ENCODE measurements at regions not wholly inside any gene's neighbourhood (a gene's known extent, or its start where the extent isn't known, plus 50 kb on each side); places are given as distances from the start of the nearest gene placed in this dataset.

DNA sequence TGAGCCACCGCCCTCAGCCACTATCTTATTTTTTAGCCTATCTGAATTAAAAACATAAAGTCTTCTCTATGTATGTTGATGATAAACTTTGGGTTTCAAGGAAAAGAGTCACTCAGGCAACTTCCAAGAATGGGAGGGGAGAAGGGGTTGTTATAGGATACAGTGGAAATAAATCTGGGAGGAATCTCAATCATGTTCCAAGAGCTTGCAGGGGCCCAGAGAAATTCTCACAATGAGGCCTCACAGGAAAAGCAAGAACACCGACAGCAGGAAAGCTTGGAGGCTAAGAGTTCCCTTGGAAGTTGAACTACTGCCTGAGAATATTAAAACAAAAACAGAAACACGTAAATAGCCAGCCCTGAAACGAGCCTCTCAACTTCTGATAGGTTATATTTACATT is 384.6 kb upstream of the IGFBP7 start:
- no peak for DNase-seq (ENCODE audit: low spot score)

DNA sequence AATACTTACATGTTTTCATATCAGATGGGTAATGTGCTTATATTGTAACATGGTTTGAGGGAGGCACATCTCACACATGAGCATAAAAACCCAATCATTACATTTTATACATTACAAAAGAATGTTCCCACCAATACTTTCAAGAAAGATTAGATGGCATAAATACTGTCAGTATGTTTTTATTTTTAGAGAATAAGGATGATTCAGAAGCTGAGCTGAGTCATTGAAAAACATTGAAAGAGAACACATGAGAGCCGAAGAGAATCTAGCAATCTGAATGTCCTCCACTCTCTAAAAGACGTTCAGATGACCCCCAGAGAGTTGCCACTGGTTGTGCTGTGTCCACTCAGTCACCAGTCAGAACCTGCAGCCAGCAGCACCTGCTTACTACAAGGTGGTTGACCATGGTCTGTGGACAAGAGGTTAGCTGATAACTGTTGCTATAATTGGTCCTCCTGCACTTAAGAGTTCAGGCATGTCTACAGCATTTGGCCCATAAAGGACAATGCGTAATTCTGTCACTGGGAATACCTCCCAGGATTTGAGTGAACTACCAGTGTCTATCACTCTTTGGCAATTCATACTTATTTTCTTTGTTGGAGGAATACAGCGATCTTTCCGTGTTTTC is 382.2 kb upstream of the IGFBP7 start:
- no peak for DNase-seq (ENCODE audit: low spot score)

DNA sequence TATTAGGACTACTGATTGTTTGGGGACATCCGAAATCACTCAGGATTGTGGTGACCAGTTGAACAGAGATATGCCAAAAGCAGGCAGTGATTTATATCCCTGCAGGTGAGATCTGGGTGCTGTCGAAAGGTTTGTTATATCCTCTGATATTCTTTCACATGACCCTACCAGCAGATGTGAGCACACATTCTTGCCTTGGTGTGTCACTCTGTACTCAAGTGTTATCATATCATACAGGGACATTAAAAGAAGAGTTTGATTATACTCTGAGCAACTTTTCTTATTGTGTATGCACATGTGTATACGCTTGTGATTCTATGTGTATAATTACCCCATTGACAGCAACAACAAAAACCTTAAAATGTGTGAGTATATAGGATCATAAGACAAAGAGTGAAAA is 381.2 kb upstream of the IGFBP7 start:
- DNase-seq (ENCODE audit: low spot score), result no peak

DNA sequence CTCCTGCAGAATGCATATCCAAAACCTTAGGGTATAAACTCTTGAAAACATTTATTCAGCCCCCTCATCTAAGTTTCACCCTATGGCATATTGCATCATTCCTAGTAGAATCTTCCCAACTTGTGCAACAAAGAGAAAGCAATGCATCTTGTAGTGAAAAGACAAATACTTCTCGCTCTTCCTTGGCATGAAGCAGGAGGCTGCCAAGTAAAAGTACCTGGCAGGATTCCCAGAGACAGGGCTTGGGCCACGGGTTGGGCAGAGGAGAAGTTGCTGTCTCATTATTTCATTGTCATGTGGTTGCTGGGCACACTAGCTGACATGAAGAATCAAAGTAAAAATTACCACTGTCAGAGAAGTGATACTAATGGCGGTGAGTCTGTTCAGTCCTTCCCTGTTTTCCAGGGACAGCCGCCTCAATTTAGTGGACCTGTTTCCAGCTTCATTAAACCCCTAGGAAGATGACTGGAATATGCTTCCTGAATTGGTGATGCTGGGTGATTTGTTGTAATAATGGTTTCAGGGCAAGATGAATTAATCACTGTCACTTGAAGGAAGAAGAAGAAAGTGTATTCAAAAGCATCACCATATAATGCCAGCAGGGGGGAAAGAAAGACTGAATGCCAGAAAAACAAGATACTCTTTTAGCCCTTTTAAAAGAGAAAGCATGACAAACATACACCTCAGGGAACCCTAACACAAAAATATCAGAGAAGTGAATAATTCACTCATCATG is 380.5 kb upstream of the IGFBP7 start:
- no peak for DNase-seq (ENCODE audit: low spot score)

DNA sequence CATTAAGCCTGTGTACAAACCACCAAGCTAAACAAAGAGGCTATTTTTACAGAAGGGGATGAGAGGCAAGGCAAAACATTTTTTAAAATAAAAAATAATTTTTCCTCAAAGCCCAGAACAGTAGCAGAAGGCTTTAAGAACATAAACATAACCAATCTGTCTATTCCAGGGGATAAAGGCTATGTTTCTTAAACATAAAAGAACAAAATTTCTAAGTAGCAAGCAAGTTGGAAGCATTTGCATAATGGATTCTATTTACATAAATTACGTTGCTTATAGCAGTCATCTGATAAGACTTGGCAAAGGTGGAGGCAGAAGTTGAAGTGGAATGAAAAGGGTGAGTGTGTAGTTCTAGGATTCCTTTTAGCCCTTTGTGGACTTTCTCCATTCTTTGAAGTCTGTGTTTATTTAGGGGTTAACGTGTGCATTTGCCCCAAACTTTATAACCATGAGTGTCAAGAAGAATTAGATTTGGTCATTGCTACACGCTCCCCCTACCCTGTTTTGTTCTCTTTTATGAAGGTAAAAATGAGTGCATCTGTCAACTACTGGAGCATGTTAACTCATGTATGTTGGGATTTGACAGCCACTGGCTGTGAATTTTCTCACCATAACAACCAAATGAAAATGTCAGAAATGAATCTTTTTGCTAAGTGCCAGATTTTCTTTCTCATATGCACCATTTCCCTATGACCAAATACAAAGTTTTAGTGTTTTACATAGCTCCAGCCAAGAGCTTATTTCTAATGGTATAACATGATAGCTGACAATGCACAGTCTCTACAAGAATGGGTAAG is 378.4 kb upstream of the IGFBP7 start:
- DNase-seq (ENCODE audit: low spot score), result no peak

DNA sequence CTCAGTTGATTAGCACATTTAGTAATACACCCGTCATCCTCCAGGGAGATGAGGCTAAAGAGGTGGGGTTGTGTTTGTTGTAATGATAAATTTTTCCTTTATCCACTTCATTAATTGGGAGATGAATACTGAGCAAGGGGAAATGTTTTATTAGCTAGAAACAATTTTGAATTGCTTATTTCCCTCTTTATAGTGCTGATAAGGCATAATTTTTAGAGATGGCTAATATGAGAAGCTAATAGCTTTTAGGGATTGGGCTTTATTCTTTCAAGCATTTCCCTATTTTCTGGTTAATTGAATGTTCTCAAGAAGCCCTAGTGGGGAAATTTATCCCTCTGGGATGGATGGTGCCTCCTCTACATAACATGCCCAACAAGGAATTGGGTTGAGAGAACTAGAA is 365.2 kb upstream of the IGFBP7 start:
- DNase-seq (ENCODE audit: low spot score), result no peak

DNA sequence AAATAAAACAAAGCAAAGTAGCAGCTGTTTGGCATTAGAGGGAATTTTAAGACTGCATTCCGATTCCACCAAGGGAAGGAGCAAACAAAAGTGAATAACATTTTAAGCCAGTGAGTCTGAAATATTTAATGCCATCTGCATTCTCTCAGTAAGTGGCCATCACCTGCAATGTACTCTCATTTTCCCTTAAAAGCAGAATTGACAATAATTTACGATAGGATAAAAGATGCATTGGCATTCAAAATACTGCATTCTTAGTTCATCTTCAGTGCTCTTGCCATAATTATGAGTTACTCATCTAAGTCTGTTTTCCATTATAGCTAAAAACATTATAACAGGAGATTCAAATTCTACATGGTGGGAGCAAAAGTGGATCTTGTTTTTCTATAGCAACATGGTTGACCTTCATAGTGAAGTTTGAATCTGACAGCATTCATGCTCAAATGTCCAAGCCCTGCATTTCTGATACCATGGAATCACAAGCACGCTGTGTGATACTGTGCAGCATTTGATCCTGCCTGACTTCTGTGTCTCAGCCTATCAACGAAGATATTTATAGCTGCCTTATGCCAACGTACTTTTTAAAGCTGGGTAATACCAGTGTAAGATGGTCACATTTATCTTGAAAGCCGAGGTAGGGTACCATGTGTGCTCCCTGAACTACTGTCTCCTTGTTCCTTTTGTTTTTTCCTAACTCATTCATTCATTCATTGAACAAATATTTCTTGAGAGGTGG is 355.3 kb upstream of the IGFBP7 start:
- DNase-seq (ENCODE audit: low spot score), result no peak

DNA sequence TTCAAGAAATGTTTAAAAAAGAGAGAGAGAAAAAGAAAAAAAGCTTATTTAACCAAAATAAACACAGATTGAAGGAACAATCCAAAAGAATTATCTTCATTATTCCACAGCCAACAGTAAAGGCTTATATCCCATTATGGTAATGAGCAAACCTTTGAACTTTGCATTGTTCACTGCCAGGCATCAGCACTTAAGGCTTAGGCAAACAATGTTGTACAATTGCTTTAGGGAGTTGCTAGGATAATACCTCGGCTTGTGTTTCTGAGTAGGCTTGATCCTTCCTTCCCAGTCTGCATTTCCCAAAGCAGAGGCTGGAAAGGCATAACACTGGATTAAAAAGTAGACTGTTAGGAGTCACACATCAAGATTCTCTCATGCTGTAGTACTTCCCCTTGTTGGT is 352.7 kb upstream of the IGFBP7 start:
- DNase-seq (ENCODE audit: low spot score), result no peak

DNA sequence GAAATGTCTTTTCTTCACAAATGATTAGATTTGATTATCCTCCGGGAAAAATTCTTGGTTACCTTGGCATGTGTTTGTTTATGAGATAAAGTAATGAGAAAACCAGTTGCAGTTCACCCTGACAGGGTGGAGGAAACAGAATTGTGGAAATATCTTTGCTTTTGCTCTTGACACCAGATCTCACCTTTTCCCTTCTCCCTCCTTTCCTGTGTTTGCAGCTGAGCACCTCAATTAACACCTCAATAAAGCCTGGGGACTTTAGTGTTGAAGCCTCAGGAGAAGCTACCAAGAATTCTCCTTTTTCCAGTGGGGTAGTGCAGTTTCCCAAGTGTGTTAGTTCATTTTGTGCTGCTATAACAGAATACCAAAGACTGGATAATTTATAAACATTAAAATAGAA is 350.8 kb upstream of the IGFBP7 start:
- DNase-seq (ENCODE audit: low spot score), result no peak

DNA sequence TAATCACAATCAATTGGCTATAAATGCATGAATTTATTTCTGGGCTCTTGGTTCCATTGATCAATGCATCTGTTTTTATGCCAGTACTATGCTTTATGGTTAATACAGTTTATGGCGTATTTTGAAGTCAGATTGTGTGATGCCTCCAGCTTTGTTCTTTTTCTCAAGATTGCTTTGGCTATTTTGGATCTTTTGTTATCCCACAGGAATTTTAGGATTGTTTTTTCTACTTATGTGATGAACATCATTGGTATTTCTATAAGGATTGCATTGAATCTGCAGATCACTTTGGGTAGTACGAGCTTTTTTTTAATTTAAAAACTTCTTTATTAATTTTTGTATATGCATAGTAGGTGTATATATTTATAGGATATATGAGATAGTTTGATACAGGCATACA is 338.7 kb upstream of the IGFBP7 start:
- DNase-seq (ENCODE audit: low spot score), result no peak

DNA sequence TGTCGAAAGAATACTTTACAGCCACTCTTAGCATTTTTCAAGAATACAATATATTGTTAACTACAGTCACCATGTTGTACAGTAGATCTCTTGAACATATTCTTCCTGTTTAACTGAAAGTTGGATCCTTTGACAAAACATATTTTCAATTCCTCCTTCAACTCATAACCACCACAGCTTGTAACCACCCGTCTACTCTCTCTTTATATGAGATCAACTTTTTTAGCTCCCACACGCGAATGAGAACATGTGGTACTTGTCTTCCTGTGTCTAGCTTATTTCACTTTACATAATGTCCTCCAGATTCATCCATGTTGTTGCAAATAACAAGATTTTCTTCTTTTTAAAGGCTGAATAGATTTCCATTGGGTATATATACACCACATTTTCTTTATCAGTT is 338.3 kb upstream of the IGFBP7 start:
- DNase-seq (ENCODE audit: low spot score), result no peak

DNA sequence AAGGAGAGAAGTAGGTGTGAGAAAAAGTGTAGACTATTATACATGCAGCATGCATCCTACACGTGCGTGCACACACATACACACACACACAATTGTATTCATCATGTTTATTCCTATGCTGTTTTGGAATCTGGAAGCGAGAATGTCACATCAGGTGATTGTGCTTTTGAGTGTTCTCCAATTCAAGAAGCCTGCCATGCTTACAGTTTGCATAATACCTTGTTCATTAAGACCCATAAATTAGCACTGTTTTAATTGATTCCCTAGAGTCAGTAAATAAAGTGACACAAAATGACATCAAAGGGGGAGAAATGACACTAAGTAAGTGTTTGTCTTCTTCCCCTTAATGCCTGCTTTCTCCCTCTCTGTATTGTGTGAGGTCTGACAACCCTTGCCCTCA is 336.1 kb upstream of the IGFBP7 start:
- no peak for DNase-seq (ENCODE audit: low spot score)

DNA sequence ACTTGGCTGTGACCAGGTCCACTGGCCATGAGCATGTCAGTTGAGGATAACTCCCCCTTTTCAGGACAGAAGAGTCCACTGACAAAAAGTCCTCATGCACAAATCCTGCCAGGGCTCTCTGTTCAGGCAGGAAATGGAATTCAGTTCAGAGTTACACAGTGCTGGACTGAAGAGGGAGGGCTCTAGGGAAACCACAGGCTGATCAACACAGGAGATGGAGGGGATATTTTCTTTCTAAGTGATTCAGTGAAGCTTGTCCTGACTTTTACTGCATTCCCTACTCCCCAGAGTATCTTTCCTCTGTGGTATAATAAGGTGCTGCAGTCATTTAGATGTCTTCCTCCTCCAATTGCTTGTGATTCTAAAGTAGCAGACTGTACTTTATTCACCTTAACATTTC is 335.5 kb upstream of the IGFBP7 start:
- DNase-seq (ENCODE audit: low spot score), result no peak

DNA sequence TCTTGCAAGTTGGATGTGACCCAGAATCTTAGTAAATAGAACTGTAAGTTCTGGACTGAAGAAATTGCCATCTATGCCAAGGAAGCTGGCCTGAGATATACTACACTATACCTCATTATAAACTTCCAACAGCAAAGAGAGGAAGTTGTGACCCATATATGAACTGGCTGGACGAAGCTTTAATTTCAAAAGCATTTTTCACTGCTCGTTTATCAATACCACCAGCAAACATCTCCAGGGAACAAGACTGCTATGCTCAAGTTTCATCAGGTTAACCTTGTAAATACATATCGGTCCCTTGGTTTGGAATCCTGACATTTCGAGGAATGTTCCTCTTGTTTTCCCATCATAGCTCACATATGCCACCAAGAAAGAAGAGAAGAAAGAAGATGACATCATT is 334.5 kb upstream of the IGFBP7 start:
- DNase-seq (ENCODE audit: low spot score), result no peak

DNA sequence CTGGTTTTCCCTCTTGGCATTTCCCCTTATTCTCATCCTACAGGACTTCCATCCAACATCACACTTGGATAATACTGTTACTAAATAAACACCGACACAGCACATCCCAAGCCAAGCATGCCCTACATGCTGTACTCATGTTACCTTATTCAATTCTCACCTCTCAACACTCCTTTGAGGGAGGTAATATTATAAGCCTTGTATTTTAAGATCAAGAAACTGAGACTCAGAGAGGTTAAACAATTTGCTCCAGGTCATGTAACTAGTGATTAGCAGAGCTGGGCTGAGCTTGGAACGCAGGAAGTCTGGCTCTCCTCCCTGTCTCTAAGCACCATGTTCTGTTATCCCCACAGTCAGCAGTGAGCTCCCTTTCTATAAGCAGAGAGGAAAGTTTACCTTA is 333.6 kb upstream of the IGFBP7 start:
- DNase-seq (ENCODE audit: low spot score), result no peak

DNA sequence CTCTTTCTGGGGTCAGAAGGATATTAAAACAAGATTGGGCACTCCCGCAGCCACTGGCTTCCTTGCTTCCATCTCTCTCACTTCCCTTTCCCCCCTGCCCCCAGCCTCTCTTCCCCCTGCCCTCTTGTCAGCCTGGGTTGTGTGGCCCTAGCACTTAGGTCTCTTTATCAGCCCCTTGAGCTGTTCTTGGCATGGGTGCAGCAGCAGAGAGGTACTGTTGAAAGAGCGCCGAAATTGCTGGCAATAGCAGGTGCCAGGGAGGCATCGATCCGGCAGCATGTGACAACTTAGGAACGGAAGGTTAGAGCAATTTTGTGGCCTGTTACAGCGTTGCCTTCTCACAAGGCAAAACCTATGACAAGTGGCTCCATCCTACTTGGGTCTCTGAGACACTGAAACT is 333.1 kb upstream of the IGFBP7 start:
- no peak for DNase-seq (ENCODE audit: low spot score)

DNA sequence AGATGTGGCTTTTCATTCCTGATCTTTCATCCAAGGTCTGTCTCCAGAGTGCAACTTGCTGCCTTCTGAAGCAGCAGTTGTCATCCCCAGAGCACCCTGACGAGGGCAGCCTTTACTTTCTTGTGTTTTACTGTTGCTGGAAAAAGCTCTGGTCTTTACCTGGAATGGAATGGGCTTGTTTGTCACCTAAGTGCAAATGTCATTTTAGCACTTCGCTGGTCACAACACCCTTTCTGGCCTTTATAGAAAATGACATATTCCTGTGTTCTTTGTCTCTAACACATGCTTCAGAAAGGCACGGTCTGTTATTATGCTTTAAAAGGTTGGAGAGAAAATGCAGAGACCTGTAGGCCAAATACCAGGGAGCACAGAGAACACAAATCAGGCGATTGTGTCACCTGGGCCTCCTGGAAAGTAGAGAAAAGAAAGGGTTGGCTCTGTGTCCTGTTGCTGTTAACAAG is 332.7 kb upstream of the IGFBP7 start:
- DNase-seq (ENCODE audit: low spot score), result peak; percentile 57

DNA sequence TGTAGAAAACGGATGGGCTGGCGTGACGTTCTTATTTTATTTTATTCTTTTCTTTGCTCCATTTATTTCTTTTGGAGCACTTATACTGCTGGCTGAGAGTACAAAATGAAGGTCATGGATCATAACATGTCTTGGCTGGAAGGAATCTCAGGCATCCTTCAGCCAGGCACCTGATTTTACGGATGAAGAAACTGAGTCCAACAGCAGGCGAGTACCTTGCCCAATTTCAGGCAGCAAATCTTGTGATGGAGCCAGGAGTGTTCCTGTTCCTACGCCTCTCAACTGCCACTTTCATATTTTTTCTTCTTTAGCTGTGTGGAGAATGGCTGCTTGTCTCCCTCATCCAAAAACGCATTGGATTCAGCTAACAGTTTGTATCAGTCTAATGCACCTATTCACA is 332.1 kb upstream of the IGFBP7 start:
- no peak for DNase-seq (ENCODE audit: low spot score)

DNA sequence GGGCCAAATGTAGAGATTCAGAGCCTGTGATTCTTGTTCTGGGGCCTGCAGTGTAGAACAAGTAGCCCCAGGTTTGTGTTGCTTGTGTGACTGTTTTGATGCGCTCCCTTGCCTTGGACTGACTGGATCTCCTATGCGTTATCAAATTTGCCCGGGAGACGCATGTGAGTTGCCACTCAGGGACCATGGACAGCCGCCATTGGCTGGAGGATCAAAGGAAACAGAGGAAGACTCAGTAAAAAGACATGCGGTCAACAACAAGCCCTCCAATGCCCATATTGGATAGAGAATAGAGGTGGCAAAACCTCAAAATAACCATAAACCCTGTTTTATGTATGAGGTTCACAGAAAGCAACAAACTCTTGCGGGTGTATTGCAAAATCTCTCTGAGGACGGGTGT is 327.5 kb upstream of the IGFBP7 start:
- DNase-seq (ENCODE audit: low spot score), result no peak

DNA sequence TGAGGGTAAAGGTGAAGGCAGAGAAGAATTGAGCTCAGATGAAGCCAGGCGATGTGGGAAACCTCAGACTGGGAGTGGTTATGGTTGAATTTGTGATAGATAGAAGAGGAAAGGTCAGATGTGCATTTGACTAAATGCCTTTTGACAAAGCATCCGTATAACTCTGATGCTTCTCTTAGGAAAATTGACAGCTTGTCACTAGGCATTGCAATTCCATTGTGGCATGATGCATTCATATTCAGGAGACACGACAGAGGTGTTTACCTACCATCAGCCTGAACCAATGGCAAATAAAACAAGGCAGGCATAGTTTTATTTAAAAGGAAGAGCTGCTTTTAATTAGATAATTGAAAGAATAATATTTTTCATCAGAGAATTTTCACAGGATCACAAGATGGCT is 325.1 kb upstream of the IGFBP7 start:
- DNase-seq (ENCODE audit: low spot score), result no peak

DNA sequence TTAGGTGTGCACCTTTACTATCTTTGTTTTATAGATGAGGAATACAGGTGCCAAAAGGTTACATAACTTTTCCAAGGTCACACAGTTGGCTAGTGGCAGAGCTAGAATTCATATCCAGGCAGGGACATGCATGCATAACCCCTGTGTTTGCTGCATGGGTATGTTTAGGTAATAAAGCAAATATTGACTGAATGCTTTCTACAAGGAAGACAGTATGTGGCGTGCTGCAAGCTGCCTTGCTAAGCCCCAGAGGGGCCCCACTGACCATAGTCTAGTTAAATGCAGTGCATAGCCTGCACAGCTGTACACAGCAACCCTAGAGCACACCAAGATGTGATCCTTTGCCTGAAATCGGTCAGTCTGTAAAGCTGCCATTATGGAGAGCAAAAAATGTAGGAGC is 320.5 kb upstream of the IGFBP7 start:
- no peak for DNase-seq (ENCODE audit: low spot score)

DNA sequence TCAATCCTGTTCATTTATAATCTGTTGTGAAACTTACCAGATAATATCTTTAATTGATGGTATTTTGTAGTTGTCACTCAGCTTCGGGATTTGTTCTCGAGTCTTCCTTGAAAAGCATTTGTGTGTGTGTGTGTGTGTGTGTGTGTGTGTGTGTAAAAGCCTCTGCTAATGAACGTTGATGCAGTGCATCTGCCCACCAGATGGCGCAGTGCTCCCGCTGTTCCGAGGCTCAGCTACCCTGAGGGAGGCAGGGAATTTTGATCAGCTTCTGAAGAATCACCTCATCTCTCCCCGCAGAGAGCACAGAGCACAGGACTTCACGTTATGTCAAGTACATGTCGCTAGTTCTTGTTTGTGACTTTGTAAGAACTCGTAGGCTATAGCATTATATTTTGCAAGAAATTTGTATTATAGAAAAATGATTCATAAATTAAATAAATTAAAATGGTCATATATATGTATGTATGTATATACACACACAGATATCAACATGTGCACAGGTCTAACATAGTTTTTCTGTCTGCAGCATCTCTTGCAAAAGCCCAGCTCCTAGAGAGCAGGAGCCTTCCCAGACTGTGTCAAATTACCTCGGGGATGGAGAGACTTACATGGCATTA is 316.7 kb upstream of the IGFBP7 start:
- DNase-seq (ENCODE audit: low spot score), result peak; percentile 65
